DMS53 treated with DMSO at 0.1 percent for 48 hours (cell line): ENCODE measurements at regions not wholly inside any gene's neighbourhood (a gene's known extent, or its start where the extent isn't known, plus 50 kb on each side); places are given as distances from the start of the nearest gene placed in this dataset.
"Not testable (repeated sequence)": the region's sequence is repeated elsewhere in the genome, so short reads cannot be mapped to it uniquely, and the experiment has no call there.

Source experiments
- DNase-seq: peaks from one replicate; lab custom pipeline; 2025; ENCODE audit not compliant: unreplicated experiment; lab: John Stamatoyannopoulos, UW

DNA sequence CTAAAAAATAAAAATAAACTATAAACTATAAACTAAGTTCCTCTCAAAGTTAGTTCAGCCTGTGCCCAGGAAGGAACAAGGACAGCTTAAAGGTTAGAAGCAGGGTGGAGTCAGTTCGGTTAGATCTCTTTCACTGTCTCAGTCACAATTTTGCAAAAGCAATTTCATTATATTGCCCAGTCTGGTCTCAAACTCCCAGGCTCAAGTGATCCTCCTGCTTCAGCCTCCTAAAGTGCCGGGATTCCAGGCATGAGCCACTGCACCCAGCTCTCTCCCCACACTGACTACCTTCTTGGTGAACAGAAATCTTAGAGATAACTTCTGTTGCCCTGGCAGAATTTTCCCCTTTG, 146.3 kb upstream of the TRIM24 start:
- no peak for DNase-seq

DNA sequence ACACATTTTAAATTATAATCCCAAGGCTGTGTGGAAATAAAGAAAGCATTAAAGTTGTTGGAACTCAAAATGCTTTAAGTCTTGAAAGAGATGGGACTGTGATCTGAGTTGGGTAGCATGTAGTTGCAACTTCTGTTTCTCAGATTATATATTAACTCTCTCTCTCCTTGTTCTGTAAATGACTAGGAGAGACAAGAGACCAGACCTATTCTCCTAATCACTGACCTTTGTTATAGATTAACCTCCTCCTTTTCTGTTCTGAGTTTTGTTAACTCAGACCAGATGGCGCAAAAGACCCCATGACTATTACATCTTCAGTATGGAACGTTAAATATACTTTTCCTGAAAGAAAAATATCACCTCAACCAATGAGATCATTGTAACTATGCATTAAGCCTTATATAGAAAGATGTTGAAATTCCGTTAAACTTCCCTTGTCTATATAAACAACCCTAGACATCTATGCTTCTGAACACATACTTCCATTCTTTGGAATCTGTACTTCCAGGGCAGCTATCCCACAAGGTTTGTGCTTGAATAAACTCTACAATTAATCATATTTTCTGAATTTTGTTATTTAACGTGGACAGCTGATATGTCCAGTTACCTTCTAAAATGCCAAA, 143.5 kb upstream of the TRIM24 start:
- DNase-seq = peak; percentile 52

DNA sequence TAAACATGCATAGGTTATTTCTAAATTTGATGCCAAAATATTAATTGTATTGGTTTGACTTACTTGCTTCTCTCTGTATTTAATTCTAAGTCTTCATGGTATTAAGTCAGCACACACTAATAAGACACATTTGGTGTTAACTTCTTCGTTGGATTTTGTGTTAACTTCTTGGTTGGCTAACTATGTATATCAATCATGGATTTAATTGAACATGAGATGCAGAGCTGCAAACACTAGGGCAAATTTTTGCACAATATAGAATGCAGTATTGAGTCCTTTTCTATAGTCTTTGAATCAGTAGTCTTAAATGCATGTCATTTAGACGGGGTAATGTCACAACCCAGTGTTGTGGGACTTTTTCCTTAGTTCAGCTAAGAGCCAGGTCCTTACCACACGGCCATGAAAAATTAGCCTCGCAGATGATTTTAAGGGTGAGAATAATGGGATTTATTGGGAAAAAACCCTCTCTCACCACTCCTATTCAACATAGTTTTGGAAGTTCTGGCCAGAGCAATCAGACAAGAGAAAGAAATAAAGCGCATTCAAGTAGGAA, 142.9 kb upstream of the TRIM24 start:
- no peak for DNase-seq

DNA sequence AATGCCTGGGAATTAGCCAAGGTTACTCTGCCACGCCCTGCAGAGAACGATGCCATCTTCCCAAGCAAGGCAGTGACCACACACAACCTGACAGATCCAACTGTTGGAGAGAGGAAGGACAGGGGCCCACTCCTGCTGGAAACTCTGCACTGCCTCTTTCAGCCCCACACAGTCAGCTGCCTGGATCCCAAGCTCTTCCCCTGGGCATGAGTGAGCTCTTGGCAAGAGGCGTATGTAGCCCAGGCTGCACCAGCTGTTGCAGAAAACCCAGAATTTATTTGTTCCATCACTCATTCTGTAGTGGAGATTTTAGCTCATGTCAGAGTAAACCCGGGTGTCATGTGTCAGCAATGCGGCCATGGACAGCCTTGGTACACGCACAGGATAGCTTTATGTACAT, 135.1 kb upstream of the TRIM24 start:
- no peak for DNase-seq

DNA sequence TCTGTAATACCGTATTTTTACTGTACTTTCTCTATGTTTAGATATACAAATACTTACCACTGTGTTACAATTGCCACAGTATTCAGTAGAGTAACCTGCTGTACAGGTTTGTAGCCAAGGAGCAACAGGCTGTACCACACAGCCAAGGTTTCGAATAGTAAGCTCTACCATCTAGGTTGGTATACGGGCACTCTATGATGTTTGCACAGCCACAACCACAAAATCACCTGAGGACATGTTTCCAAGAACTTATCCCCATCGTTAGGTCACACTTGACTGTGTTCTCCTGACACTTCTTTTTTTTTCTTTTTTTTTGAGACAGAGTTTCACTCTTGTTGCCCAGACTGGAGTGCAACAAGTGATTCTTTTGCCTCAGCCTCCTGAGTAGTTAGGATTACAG, 134.6 kb upstream of the TRIM24 start:
- DNase-seq = no peak

DNA sequence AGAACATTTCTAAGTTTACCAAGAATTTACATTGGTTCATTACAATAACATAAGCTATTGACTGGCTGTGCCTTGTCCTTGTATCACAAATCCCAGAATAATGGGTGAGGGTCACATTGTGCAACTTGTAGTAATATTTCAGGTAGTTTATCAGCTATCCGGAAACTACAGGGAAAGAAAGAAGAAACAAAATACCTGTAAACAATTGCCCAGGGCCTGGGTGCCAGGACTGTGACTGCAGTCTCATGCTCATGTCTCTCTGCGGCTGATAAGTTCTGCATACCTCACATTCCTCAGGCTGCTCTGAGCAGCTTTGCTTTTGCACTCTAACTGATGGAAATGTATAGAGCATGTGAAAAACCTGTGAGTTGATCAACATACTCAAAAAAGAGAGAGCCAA, 131.8 kb upstream of the TRIM24 start:
- no peak for DNase-seq

DNA sequence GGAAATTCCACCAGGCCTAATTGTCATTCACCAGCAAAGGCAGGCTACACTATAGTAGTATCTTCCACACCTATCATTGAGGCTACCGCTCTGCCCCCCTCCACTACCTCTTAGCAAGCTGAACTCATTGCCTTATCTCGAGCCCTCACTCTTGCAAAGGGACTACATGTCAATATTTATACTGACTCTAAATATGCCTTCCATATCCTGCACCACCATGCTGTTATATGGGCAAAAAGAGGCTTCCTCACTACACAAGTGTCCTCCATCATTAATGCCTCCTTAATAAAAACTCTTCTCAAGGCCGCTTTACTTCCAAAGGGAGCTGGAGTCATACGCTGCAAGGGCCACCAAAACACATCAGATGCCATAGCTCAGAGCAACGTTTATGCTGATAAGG, 127.2 kb upstream of the TRIM24 start:
- not testable (repeated sequence) for DNase-seq

DNA sequence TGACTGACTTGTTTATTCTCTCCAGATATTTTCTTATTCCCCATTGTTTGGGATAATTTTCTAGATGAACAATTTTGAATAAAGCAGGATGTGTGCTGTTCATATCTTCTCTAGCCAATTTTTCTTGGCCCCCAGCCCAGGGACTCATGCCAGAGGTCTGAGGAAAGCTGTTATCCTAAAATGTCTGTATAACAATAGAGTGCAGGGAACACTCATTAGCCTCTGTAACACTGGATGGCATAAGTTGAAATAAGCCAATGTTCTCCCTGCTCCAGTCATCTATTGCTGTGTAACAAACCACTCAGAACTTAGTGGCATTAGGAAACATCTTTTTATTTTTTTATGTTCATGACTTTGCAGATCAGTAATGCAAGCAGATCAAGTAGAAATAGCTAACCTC, 121.7 kb upstream of the TRIM24 start:
- DNase-seq = no peak

DNA sequence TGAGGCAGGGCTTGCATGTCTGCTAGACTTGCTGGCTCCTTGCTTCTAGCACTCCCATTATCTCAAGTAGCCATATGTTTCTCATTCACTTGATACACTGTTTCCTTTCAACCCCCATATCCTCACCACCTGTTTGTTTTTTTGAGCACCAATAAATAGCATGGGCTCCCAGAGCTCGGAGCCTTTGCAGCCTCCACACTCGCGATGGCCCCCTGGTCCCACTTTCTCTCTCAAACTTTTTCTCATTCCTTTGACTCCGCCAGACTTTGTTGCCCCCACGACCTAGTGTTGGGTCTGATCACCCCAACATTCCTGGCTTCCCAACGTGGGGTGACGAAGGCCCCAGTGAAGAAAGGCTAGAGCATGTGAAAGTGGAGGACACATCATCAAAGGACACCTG, 120.8 kb upstream of the TRIM24 start:
- not testable (repeated sequence) for DNase-seq

DNA sequence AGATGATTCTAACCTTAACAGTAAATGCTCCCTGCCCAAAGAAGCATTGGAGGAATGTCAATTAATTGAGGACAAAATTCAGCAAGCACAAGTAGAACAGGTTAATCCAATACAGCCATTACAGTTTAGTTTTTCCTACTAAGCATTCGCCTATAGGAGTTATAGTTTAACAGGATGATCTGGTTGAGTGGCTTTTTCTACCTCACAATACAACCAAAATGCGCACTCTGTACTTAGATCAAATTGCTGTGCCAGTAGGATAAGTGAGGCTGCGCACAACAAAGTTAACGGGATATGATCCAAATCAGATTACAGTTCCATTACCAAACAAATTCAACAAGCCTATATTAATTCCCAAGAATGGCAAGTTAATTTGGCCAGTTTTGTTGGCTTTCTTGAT, 117.1 kb upstream of the TRIM24 start:
- DNase-seq = no peak

DNA sequence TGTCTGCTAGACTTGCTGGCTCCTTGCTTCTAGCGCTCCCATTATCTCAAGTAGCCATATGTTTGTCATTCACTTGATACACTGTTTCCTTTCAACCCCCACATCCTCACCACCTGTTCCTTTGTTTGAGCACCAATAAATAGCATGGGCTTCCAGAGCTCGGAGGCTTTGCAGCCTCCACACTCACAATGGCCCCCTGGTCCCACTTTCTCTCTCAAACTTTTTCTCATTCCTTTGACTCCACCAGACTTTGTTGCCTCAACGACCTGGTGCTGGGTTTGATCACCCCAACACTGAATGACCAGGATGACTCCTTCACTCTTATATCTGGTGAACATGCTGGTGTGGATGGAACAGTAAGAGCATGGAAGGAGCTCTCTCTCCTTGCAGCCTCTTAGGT, 114.5 kb upstream of the TRIM24 start:
- no peak for DNase-seq

DNA sequence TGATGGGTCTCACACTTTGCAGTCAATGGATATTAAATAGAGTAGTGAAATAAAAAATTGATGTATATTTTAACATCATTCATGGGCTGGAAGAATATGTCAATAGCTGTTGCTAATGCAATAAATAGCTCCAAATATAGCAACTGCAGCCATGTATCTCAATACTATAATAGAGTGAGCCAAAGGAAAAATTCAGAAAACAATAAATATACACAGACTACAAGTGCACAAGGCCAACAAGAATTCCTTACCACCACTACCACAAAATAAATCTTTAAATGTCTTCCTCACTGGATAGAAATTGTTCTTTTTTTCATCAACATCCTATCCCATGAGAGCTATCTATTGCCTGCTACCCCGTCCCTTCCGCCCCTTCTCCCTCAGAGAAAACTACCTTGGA, 113.1 kb upstream of the TRIM24 start:
- no peak for DNase-seq

DNA sequence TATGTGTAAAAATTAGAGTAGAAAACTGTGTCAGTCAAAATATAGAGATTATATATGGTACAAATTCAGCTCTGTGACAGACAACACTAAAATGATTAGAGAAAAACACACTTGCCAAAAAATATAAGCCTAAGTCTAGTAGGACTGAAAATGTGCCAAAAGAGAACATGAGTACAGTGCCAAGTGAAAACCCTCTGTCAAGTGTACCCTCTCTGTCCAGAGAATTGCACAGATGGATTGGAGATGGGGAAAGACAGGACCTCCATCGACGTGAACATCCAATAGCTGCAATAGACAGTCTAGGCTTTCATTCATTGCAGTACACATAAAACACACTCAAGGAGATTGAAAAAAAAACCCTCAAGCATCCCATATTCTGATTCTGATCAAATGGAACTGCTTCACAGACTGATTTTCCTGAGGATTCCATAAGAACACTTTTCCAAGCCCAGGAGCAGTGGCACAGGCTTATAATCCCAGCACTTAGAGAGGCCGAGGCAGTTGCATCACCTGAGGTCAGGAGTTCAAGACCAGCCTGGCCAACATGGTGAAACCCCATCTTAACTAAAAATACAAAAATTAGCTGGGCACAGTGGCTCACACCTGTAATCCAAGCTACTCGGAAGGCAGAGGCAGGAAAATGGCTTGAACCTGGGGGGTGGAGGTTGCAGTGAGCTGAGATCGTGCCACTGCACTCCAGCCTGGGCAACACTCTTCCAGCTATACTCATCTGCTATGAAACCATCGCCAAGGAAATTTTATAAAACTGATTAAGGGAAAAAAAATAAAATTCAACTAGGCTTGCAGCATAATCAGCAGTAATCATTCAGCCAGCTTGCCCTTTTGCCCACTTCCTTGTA, 110.0 kb upstream of the TRIM24 start:
- no peak for DNase-seq

DNA sequence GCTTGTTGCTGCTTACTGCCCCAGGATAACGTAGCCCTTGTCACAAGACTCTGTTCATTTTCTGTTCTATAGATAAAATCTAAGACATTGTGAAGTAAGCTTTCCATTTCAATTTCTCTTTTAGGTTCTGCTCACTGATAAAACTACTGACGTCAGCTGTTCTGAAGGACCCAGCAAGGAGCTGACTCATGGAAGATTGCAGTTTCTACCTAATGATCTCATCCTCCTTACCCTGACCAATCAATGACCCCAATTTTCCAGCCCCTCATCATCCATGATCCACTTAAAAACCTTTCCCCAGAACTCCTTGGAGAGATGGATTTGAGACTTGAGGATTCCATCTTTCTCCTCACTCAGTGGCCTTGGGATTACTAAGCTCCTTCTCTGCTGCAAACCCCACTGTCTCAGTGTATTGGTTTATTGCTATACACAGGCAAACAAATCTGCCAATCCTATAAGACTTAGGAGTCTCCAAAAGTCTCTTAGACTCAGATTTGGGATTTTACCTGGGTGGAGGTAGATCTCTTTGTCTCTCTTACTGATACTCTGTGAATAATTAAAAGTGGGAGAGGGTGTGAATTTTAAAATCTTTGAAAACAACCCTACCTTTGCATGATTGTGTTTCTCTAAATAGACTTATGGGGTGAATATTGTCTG, 109.2 kb upstream of the TRIM24 start:
- DNase-seq = no peak

DNA sequence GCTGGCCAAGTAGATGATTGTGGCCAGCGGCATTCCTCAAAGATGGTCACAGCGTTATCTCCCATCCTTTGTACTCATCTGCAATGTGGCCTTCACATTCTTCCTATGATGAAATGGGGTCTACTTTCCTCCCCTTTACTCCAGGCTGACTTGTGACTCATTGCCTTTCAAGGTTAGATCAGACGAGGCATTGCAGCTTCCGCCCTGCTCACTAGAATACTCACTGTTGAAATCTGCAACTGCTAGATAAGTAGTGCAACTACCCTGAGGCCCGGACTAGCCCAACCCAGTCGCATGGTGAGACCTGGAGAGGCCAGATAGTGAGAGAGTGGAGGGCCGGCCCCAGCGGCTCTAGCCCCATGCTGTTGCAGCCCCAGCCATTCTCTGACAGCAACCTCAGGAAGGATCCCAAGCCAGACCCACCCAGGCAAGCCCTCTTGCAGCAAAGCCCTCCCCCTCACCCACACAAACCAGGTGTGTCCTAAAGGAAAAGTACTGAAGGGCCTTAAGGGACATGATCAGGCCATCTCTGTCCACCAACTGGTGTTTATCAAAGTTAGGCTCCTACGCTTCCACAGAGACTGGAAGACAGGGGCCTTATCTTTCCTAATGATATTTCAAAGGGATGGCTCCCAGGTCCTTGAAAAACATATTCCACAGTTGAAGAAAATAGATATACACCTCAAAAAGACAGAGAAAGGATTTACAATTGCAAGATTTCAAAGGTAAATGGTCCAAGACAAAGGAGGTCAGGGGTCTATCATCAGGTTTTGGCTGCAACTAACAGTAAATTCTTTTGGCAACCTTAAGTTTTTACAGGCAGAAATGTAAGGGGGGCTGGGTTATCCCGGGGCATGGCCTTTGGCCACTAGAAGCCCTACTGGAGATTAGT, 107.2 kb upstream of the TRIM24 start:
- no peak for DNase-seq

DNA sequence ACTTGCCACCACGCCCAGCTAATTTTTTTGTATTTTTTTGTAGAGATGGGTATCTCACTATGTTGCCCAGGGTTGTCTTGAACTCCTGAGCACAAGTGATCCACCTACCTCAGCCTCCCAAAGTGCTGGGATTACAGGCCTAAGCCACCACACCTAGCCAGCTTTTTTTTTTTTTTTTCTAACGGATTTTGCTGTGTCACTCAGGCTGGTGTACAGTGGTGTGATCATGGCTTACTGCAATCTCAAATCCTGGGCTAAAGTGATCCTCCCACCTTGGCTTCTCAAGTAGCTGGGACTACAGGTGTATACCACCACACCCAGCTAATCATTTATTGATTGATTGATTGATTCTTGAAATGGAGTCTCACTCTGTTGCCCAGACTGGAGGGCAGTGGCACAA, 106.0 kb upstream of the TRIM24 start:
- no peak for DNase-seq

DNA sequence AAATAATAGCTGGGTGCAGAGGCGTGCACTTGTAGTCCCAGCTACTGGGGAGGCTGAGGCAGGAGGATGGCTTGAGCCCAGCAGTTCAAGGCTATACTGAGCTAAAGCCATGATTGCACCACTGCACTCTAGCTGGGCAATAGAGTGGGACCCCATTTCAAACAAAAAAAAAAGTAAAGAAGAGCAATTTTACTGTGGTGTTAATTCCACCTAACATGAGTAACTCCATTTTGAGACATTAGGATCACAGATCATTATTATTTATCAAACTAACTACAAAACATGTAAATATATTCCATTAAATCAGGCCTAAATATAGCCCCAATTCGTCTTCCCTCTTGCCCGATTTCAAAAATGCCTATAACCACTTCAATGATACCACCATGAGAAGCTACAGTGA, 104.8 kb upstream of the TRIM24 start:
- no peak for DNase-seq

DNA sequence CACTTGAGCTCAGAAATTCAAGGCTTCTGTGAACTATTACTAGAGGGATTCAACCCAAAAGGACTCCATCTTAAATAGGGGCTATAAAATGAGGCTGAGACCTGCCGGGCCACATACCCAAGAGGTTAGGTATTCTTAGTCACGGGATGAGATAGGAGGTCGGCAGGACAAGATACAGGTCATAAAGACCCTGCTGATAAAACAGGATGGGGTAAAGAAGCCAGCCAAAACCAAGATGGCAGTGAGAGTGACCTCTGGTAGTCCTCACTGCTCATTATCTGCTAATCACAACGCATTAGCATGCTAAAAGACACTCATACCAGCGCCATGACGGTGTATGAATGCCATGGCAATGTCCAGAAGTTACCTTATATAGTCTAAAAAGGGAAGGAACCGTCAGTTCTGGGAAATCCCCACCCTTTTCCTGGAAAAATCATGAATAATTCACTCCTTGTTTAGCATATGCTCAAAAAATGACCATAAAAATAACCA, 101.2 kb upstream of the TRIM24 start:
- no peak for DNase-seq

DNA sequence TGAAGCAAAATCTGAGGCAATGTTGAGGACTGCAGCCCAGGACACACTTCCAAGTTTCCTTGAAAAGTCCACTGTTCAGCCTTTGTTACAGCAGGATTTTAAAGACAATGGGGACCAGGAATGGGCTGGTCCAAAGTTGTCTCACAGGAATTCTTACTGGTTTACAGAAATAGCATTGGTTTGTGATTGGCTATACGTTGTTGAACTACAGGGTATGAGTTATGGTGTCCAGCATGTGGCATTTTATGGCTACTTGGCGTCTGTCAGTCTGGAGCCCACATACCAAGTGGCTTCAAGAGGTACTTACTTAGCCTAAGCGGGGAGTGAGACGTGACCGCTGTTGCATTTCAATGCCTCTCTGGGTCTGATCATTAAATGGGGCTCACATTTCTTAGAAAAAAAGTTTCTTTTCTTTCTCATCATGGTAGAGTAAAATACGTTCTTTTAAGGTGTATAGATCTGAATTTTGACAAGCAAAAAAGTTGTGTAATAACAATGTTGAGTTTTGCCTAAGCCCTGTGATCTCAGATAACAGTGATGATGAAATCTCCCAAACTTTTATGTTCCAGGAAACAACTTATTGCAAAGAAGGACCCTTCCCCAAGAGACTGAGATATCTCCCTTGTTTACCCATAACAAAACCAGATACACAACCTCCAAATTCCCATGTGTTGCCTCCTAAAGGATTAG, 100.0 kb upstream of the TRIM24 start:
- no peak for DNase-seq

DNA sequence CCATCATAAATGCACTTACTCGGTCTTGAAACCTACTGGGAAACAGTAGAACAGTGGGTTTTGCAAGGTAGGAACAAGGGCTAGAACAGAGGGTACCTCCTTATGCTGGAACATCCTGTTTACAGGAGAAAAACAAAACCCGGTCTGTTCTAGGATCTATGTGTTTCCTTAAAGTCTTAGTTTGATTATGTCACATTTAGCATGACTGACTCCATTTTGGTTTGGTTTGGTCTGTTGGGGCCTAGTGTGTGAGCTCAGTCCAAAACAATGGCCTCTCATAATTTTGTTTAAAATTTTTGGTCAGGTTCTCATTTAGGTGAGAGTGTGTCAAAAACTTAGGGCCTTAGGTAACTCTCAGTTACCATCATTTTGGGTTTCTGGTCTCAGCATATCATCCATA, 96.3 kb upstream of the TRIM24 start:
- no peak for DNase-seq
